ENCODE measurements at regions not wholly inside any gene's neighbourhood (a gene's known extent, or its start where the extent isn't known, plus 50 kb on each side); places are given as distances from the start of the nearest gene placed in this dataset.

- no peak for TF ChIP-seq CTCF (IDR thresholded peaks at IDR 0.05; ENCODE audit: insufficient read depth, low read depth, low read length)
- DNase-seq (ENCODE audit: low read depth), result peak; percentile 3
These were observed 82.6 kb upstream of the CNTN6 start for GRCh38 chr3:1010228-1010627.

GRCh38 chr3:1015826-1016225 is 77.0 kb upstream of the CNTN6 start:
- no peak for TF ChIP-seq CTCF (IDR thresholded peaks at IDR 0.05; ENCODE audit: insufficient read depth, low read depth, low read length)
- no peak overlapping the region for H3K4me3 ChIP-seq (ENCODE audit: low read depth, low read length)
- DNase-seq (ENCODE audit: low read depth), result no peak

More at GRCh38 chr3:1010228-1010627, 82.6 kb upstream of the CNTN6 start:
- H3K4me3 ChIP-seq (ENCODE audit: low read depth, low read length), result no peak overlapping the region

GRCh38 chr3:1017870-1018269 is 75.0 kb upstream of the CNTN6 start:
- no peak for TF ChIP-seq CTCF (IDR thresholded peaks at IDR 0.05; ENCODE audit: insufficient read depth, low read depth, low read length)
- no peak for DNase-seq (ENCODE audit: low read depth)
- no peak overlapping the region for H3K4me3 ChIP-seq (ENCODE audit: low read depth, low read length)

- H3K4me3 ChIP-seq (ENCODE audit: low read depth, low read length), result no peak overlapping the region
- TF ChIP-seq CTCF (IDR thresholded peaks at IDR 0.05; ENCODE audit: insufficient read depth, low read depth, low read length), result no peak
- DNase-seq (ENCODE audit: low read depth), result no peak
These were observed 73.7 kb upstream of the CNTN6 start for GRCh38 chr3:1019157-1019556.

- DNase-seq (ENCODE audit: low read depth), result no peak
- no peak overlapping the region for H3K4me3 ChIP-seq (ENCODE audit: low read depth, low read length)
- no peak for TF ChIP-seq CTCF (IDR thresholded peaks at IDR 0.05; ENCODE audit: insufficient read depth, low read depth, low read length)
These were observed 66.4 kb upstream of the CNTN6 start for GRCh38 chr3:1026395-1026794.

GRCh38 chr3:1036207-1036826 is 56.5 kb upstream of the CNTN6 start:
- no peak for DNase-seq (ENCODE audit: low read depth)
- no peak for TF ChIP-seq CTCF (IDR thresholded peaks at IDR 0.05; ENCODE audit: insufficient read depth, low read depth, low read length)
- H3K4me3 ChIP-seq (ENCODE audit: low read depth, low read length), result no peak overlapping the region

- no peak overlapping the region for H3K4me3 ChIP-seq (ENCODE audit: low read depth, low read length)
- DNase-seq (ENCODE audit: low read depth), result no peak
- TF ChIP-seq CTCF (IDR thresholded peaks at IDR 0.05; ENCODE audit: insufficient read depth, low read depth, low read length), result no peak
These were observed 55.2 kb upstream of the CNTN6 start for GRCh38 chr3:1037631-1038030.
